ENCODE measurements at regions not wholly inside any gene's neighbourhood (a gene's known extent, or its start where the extent isn't known, plus 50 kb on each side); places are given as distances from the start of the nearest gene placed in this dataset.

DNA sequence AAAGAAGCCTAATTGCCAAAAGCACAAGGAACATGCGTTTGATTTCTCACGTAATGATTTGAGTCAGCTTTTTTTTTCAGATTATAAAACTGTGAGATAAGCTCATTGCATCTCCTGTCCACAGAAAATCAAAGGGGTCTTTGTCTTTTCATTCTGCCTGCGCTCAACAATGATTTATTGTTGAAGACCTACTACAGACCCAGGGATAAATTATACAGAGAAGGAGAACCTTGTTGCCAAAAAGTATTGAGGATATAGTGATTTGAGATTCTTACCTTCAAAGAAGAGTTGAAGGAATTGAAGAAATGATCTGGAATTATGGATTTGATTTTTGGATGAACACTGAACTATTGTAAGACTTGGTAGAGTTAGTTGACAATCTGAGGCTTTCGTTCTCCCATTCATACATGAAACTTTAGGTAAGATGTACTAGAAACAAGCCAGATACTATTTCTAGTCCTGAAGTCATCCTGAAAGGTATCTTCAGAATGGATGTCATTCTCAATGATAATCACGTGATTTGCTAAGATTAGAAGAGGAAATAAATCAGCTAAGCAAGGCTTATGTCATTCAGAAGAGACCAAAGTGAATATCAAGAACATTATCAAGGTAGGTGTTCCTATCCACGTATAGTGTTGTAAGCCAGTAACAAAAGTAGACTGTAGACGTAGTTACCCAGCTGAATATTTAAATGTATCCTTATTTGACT is 71.1 kb upstream of the SCOC start:
- no peak overlapping the region for H3K4me2 ChIP-seq
- TF ChIP-seq Cebpa-rat (IDR thresholded peaks at IDR 0.05) = no peak
- H3K4me1 ChIP-seq = no peaks in the 10 kb centered on the region

DNA sequence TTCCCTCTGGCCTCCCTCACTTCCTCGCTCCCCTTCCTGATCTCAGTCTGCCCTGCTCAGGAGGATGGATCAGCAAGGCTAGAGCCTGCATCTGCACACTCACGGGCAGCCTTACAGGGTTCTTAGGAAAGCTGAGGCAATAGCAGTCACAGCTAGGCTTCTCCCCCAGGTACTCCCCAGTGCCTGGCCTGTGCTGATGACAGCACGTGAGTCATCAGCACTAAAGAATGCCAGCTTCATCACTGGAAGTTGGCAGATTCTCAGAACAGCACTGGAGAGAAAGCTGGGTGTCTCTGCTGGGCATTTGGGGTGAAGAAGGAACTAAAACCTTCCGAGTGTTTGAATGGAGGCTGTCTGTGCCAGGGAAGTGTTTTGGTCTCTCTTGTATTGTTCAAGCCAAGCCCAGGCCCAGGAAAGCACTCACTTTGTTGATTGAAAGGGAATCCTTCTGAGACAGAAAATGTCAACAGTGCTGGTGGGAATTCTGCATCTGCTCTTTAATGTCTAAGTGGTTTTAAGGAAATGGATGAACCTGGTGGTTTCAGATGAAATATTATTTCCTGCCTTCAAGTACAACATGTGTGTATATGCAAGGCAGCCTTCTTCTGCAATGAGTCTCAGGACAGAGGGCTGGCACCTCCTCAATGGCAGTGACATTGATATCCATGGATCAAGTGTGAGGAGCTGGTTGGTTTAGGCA is 73.0 kb upstream of the SCOC start:
- no peak for TF ChIP-seq Cebpa-rat (IDR thresholded peaks at IDR 0.05)
- no peak overlapping the region for H3K4me2 ChIP-seq
- H3K27ac ChIP-seq = no peak overlapping the region
- no peak overlapping the region for H3K4me3 ChIP-seq
- no peaks in the 10 kb centered on the region for H3K27me3 ChIP-seq
- peaks cover 12% of the 10 kb centered on the region for H3K4me1 ChIP-seq
- no peaks in the 10 kb centered on the region; the same call in 1 of the 2 replicates for H3K9me3 ChIP-seq
- no peak overlapping the region for H3K9ac ChIP-seq
- H4K20me1 ChIP-seq = no peaks in the 10 kb centered on the region
- H3K36me3 ChIP-seq = no peaks in the 10 kb centered on the region

More for the DNA sequence above, 71.1 kb upstream of the SCOC start:
- Histone ChIP-seq H3K27ac (no peak overlapping the region), H4K20me1 (no peaks in the 10 kb centered on the region), H3K9ac (no peak overlapping the region), H3K4me3 (no peak overlapping the region), H3K27me3 (no peaks in the 10 kb centered on the region), H3K9me3 (no peaks in the 10 kb centered on the region), H3K36me3 (no peaks in the 10 kb centered on the region)

DNA sequence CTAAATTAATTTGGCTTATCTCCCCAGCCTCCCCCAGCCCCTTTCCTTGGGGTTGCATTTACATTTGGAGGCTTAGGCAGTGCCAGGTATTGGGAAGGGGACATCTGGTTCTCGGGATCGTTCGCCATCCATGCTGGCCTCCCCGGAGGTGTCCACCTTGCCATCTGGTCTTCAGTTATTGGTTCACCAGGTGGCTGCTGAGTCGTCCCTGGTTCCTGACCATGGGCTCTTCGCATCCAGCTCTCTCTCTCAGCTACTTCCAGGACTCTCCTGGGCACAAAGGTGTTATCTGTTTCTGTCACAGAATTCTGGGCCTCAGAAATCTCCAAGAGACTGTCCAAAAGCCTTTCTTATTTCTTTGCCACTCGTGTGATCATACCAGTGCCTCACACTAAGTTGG is 75.4 kb upstream of the SCOC start:
- Histone ChIP-seq H3K36me3 (no peaks in the 10 kb centered on the region), H3K9ac (no peak overlapping the region), H3K4me1 (peaks cover 12% of the 10 kb centered on the region), H3K27ac (no peak overlapping the region), H3K4me3 (no peak overlapping the region), H3K27me3 (no peaks in the 10 kb centered on the region), H3K9me3 (no peaks in the 10 kb centered on the region; the same call in 1 of the 2 replicates), H3K4me2 (no peak overlapping the region), H4K20me1 (no peaks in the 10 kb centered on the region)
- no peak for TF ChIP-seq Cebpa-rat (IDR thresholded peaks at IDR 0.05)

DNA sequence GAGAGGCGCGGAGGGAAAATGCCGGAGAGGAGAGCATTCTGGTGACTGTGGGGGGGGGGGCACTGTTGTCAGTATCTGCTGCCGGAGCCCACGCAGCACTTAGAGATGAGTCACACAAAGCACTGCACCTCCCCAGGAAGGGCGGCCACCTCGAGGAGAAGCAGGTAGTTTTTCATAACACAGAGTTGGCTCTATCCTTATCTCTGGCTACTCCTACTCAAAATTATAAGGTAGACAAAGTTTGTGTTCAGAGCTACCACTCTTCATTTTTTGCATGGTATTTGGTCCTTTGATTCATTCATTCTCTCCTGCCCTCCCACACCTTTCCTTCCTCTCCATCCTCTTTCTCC is 76.2 kb upstream of the SCOC start:
- no peak for TF ChIP-seq Cebpa-rat (IDR thresholded peaks at IDR 0.05)
- no peaks in the 10 kb centered on the region for H4K20me1 ChIP-seq
- H3K9ac ChIP-seq = no peak overlapping the region
- no peak overlapping the region for H3K4me2 ChIP-seq
- peaks cover 12% of the 10 kb centered on the region for H3K4me1 ChIP-seq
- H3K27me3 ChIP-seq = no peaks in the 10 kb centered on the region
- no peak overlapping the region for H3K4me3 ChIP-seq
- H3K36me3 ChIP-seq = no peaks in the 10 kb centered on the region
- no peak overlapping the region for H3K27ac ChIP-seq
- no peaks in the 10 kb centered on the region; the same call in 1 of the 2 replicates for H3K9me3 ChIP-seq

DNA sequence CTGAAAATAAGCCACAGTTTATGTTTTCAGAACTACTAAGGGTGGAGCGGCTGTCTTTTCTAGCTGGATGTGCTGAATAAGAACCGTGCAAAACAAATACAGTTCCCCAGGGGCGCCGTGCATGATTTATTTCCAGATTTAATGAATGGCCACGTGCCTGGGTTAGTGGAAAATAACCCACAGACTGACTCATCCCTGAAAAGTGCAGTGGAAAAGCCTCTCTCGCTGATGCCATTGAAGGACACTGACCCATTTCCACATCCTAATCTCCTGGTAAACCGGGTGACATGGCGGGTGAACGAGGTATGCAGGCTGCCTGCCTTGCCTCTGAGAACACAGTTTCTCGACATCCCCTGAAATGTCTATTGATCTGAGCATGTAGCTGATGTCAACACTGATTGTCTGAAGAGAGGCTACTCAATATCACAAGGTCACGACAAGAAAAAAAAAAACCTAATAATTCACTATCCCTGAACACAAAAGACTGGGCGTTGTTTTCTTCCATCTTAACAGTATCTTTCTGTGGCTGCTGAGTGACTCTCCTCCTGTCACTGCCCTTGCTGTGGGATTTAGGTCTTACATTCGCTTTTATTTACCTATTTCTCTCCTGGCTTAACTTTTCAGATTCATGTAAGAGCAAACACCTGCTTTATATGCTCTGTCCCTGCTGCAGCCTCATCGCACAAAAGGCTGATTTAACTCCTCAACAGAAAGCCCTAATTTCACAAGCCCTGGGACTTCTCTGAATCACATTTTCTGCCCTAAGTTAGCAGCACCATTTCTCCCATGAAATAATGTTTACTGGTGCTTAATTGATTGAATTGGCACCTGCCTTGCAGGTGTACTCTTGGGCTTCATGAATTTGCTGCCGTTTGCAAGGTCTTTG is 76.9 kb upstream of the SCOC start:
- no peak for TF ChIP-seq Cebpa-rat (IDR thresholded peaks at IDR 0.05)
- H4K20me1 ChIP-seq = no peaks in the 10 kb centered on the region
- no peak overlapping the region for H3K4me3 ChIP-seq
- no peak overlapping the region for H3K9ac ChIP-seq
- H3K9me3 ChIP-seq = no peaks in the 10 kb centered on the region; the same call in 1 of the 2 replicates
- H3K4me1 ChIP-seq = peaks cover 12% of the 10 kb centered on the region
- H3K27me3 ChIP-seq = no peaks in the 10 kb centered on the region
- H3K36me3 ChIP-seq = no peaks in the 10 kb centered on the region
- H3K4me2 ChIP-seq = peak overlapping the region; percentile 70
- H3K27ac ChIP-seq = no peak overlapping the region

DNA sequence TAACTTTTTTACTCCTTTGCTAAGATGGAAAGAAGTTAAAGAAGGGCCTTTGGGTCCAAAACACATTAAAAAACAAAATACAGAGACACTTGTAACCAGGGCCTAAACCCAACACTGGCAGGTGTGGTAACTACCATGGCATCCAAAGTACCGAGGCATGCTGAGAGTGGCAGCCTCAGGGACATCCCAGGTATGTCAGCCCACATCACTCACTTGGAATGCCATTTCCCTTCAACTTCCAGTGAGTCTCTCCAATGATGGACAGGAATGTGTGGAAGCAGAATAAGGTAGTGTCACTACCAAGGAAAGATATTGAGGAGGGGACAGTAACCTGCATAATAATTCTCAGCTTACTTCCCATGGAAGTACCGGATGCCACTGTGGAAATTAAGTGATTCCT is 79.5 kb upstream of the SCOC start:
- Histone ChIP-seq H3K36me3 (no peaks in the 10 kb centered on the region), H4K20me1 (no peaks in the 10 kb centered on the region), H3K4me1 (peaks cover 12% of the 10 kb centered on the region), H3K27me3 (no peaks in the 10 kb centered on the region), H3K4me3 (no peak overlapping the region), H3K27ac (no peak overlapping the region), H3K9ac (no peak overlapping the region), H3K9me3 (no peaks in the 10 kb centered on the region; the same call in 1 of the 2 replicates), H3K4me2 (no peak overlapping the region)
- no peak for TF ChIP-seq Cebpa-rat (IDR thresholded peaks at IDR 0.05)

DNA sequence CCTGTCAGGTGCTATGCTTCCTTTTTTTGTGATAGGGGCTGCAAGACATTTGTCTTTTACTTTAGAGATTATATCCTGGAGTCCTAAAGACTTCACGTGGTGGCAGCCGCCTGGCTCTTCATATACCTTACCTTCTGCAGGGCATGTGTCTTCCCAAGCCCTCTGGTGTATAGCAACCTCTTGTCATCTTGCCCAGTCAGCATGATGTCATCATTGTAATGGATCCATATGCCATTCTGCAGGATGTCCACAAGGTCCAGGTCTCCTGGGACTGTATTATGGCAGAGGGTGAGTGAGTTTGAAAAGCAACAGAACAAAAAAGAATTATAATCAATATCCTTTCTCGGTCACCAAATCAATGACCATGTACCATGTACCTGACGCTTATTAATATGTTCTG is 82.2 kb upstream of the SCOC start:
- H3K36me3 ChIP-seq = no peaks in the 10 kb centered on the region
- no peak overlapping the region for H3K27ac ChIP-seq
- no peak overlapping the region for H3K4me2 ChIP-seq
- TF ChIP-seq Cebpa-rat (IDR thresholded peaks at IDR 0.05) = no peak
- H3K9me3 ChIP-seq = no peaks in the 10 kb centered on the region; the same call in 1 of the 2 replicates
- H4K20me1 ChIP-seq = no peaks in the 10 kb centered on the region
- H3K9ac ChIP-seq = no peak overlapping the region
- peaks cover 6% of the 10 kb centered on the region for H3K4me1 ChIP-seq
- H3K27me3 ChIP-seq = no peaks in the 10 kb centered on the region
- no peak overlapping the region for H3K4me3 ChIP-seq

DNA sequence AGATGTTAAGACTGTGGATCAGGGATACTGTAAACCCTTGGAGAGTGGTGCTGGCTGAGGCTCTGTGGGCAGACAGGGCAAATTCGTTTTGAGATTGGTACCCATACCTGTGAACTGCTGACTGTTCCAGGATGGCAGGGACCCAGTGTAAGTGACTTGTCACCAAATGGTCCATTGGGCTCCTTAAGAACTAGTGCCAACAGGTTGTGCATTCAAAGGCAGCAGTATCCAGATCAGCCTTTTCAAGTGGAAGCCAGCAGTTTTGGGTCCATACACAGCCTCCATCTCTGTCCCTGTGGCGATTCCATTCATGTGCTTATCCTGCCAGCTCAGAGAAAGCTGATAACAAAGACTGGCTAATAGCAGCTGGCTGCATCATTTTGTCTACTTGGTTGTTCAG is 84.0 kb upstream of the SCOC start:
- H4K20me1 ChIP-seq = no peaks in the 10 kb centered on the region
- TF ChIP-seq Cebpa-rat (IDR thresholded peaks at IDR 0.05) = no peak
- no peaks in the 10 kb centered on the region for H3K9me3 ChIP-seq
- H3K27ac ChIP-seq = no peak overlapping the region
- no peaks in the 10 kb centered on the region for H3K4me1 ChIP-seq
- no peak overlapping the region for H3K4me2 ChIP-seq
- no peak overlapping the region for H3K4me3 ChIP-seq
- no peaks in the 10 kb centered on the region for H3K36me3 ChIP-seq
- no peaks in the 10 kb centered on the region for H3K27me3 ChIP-seq
- H3K9ac ChIP-seq = no peak overlapping the region

DNA sequence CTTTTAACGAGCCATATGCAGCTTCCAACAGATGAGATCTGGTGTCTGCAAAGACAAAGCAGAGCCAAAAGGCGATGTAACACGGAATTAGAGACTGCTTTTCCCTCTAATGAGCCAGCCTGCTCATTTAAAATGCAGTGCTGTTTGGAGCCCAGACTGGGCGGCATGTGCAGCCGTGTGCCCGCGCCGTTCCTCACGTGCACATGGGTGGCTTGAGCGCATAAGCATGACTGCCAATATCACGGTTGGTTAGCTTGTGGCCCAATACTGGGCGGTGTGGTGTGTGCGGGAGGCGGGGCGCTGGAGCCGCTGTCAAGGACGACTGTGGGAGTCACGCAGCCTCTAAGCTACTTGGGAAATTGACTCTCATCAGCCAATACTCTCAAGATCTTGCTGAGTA is 87.0 kb upstream of the SCOC start:
- Histone ChIP-seq H3K9me3 (no peaks in the 10 kb centered on the region), H3K27me3 (no peaks in the 10 kb centered on the region), H3K4me3 (no peak overlapping the region), H3K27ac (no peak overlapping the region), H4K20me1 (no peaks in the 10 kb centered on the region), H3K36me3 (no peaks in the 10 kb centered on the region), H3K4me1 (no peaks in the 10 kb centered on the region), H3K4me2 (no peak overlapping the region), H3K9ac (no peak overlapping the region)
- TF ChIP-seq Cebpa-rat (IDR thresholded peaks at IDR 0.05) = no peak

DNA sequence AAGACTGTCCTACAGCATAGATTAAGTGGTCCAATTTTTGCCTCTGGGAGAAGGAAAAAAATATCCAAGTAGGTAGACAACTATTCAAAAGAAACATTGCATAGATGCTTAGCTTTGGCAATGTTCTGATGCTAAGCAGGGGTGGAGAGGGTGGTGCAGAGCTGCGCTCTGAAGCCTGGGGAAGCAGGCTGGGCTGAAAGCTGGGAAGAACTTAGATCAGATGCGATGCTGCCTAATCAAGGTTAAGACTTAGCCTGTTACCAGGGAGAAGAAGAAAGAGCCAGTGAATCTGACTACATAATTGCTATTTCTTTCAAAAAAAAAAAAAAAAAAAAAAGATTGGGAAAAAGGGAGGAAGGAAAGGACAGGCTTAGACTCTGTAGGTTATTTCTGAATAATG is 89.0 kb upstream of the SCOC start:
- Histone ChIP-seq H3K27ac (no peak overlapping the region), H3K4me1 (no peaks in the 10 kb centered on the region), H3K9me3 (no peaks in the 10 kb centered on the region), H3K4me3 (no peak overlapping the region), H4K20me1 (no peaks in the 10 kb centered on the region), H3K27me3 (no peaks in the 10 kb centered on the region), H3K4me2 (no peak overlapping the region), H3K9ac (no peak overlapping the region), H3K36me3 (no peaks in the 10 kb centered on the region)
- no peak for TF ChIP-seq Cebpa-rat (IDR thresholded peaks at IDR 0.05)
